ENCODE measurements at regions not wholly inside any gene's neighbourhood (a gene's known extent, or its start where the extent isn't known, plus 50 kb on each side); places are given as distances from the start of the nearest gene placed in this dataset.

- TF ChIP-seq CTCF (conservative IDR thresholded peaks at IDR 0.05; ENCODE audit: low read depth, low read length) (no peak), EZH2 (IDR thresholded peaks at IDR 0.05; ENCODE audit: low read length, unreplicated experiment) (no peak), EZH2phosphoT487 (IDR thresholded peaks at IDR 0.05; ENCODE audit: borderline replicate concordance, low read length) (no peak)
Observed at GRCh38 chr5:15008921-15009320, 137.3 kb upstream of the ANKH start.

All from PC-3 (cell line).